SK-N-MC (cell line): ENCODE measurements at regions not wholly inside any gene's neighbourhood (a gene's known extent, or its start where the extent isn't known, plus 50 kb on each side); places are given as distances from the start of the nearest gene placed in this dataset.

Experiments
- DNase-seq: peaks from one replicate; pipeline ENCODE4 v3.0.0-alpha.2; 2011; ENCODE audit warnings: low read depth, low spot score
- H3K27ac ChIP-seq: fragments of 200-600 bp; sonication (generic); 2 replicates; pipeline ENCODE4 v1.5.1; 2016; ENCODE audit warnings: mixed run types
- H3K36me3 ChIP-seq: fragments of 200-600 bp; sonication (generic); 2 replicates; pipeline ENCODE4 v1.6.1; 2017; ENCODE audit warnings: antibody characterized with exemption, low read length, mixed read lengths; ENCODE audit not compliant: insufficient read depth
- H3K4me3 ChIP-seq: fragments of 200-600 bp; sonication (generic); 2 replicates; pipeline ENCODE4 v1.5.1; 2016
- H3K9ac ChIP-seq: fragments of 200-600 bp; sonication (generic); 2 replicates; pipeline ENCODE4 v1.8.0; 2017; ENCODE audit warnings: mixed run types, mixed read lengths; ENCODE audit not compliant: insufficient read length
- H3K9me3 ChIP-seq: fragments of 200-600 bp; sonication (generic); 2 replicates; pipeline ENCODE4 v1.6.1; 2017; ENCODE audit warnings: low read depth, mild to moderate bottlenecking, antibody characterized with exemption, low read length, moderate library complexity, mixed read lengths
- EZH2 ChIP-seq: fragments of 200-600 bp; sonication (generic); IDR thresholded peaks from one replicate; pipeline ENCODE4 v1.6.1; 2017; ENCODE audit warnings: antibody characterized with exemption
- FOXP2 ChIP-seq: optimal IDR thresholded peaks from 2 replicates; pipeline ENCODE3; 2011; ENCODE audit warnings: mild to moderate bottlenecking, moderate library complexity; ENCODE audit not compliant: insufficient read depth; ENCODE audit errors: extremely low read length, control extremely low read depth
- POLR2AphosphoS5 ChIP-seq: IDR thresholded peaks from 2 replicates; pipeline ENCODE4 v1.6.1; 2012; ENCODE audit warnings: mild to moderate bottlenecking, low read depth, low read length, borderline replicate concordance

GRCh38 chr9:7542693-7543092 is 256.9 kb downstream of the DMAC1 start:
- DNase-seq = no peak

GRCh38 chr9:7542126-7542525 is 257.5 kb downstream of the DMAC1 start:
- no peak overlapping the region for H3K4me3 ChIP-seq
- no peaks in the 10 kb centered on the region for H3K36me3 ChIP-seq
- no peak overlapping the region for H3K27ac ChIP-seq
- no peak for DNase-seq
- H3K9ac ChIP-seq = no peak overlapping the region
- no peaks in the 10 kb centered on the region for H3K9me3 ChIP-seq
- TF ChIP-seq FOXP2 = no peak
- TF ChIP-seq POLR2AphosphoS5 = no peak
- TF ChIP-seq EZH2 = no peak

More at GRCh38 chr9:7542693-7543092, 256.9 kb downstream of the DMAC1 start:
- Histone ChIP-seq H3K27ac (no peak overlapping the region), H3K4me3 (no peak overlapping the region), H3K9me3 (no peaks in the 10 kb centered on the region), H3K9ac (no peak overlapping the region), H3K36me3 (no peaks in the 10 kb centered on the region)
- no peak for TF ChIP-seq POLR2AphosphoS5
- TF ChIP-seq EZH2 = no peak
- no peak for TF ChIP-seq FOXP2

- TF ChIP-seq POLR2AphosphoS5 = no peak
- no peak for TF ChIP-seq FOXP2
- H3K4me3 ChIP-seq = no peak overlapping the region
- peak; percentile 5 for DNase-seq
- no peak overlapping the region for H3K9ac ChIP-seq
- H3K27ac ChIP-seq = no peak overlapping the region
- H3K36me3 ChIP-seq = no peaks in the 10 kb centered on the region
- no peaks in the 10 kb centered on the region for H3K9me3 ChIP-seq
These were observed 263.2 kb downstream of the DMAC1 start for GRCh38 chr9:7536310-7536939.

GRCh38 chr9:7534211-7534935 is 265.2 kb downstream of the DMAC1 start:
- H3K36me3 ChIP-seq = no peaks in the 10 kb centered on the region
- TF ChIP-seq FOXP2 = no peak
- TF ChIP-seq EZH2 = no peak
- TF ChIP-seq POLR2AphosphoS5 = no peak
- DNase-seq = no peak
- H3K9ac ChIP-seq = no peak overlapping the region
- no peaks in the 10 kb centered on the region for H3K9me3 ChIP-seq
- H3K27ac ChIP-seq = no peak overlapping the region
- H3K4me3 ChIP-seq = no peak overlapping the region

- H3K9ac ChIP-seq = no peak overlapping the region
- H3K4me3 ChIP-seq = no peak overlapping the region
- no peak for DNase-seq
- no peak for TF ChIP-seq EZH2
- no peak for TF ChIP-seq POLR2AphosphoS5
- no peak for TF ChIP-seq FOXP2
- H3K27ac ChIP-seq = no peak overlapping the region
- H3K36me3 ChIP-seq = no peaks in the 10 kb centered on the region
- no peaks in the 10 kb centered on the region for H3K9me3 ChIP-seq
These were observed 266.0 kb downstream of the DMAC1 start for GRCh38 chr9:7533376-7534090.

GRCh38 chr9:7523426-7524043 is 276.0 kb downstream of the DMAC1 start:
- TF ChIP-seq FOXP2 (no peak), EZH2 (no peak), POLR2AphosphoS5 (no peak)
- Histone ChIP-seq H3K9me3 (no peaks in the 10 kb centered on the region), H3K36me3 (no peaks in the 10 kb centered on the region), H3K9ac (no peak overlapping the region), H3K4me3 (no peak overlapping the region), H3K27ac (no peak overlapping the region)
- no peak for DNase-seq

GRCh38 chr9:7520396-7520795 is 279.2 kb downstream of the DMAC1 start:
- DNase-seq = no peak
- no peaks in the 10 kb centered on the region for H3K9me3 ChIP-seq
- H3K4me3 ChIP-seq = no peak overlapping the region
- H3K27ac ChIP-seq = no peak overlapping the region
- no peaks in the 10 kb centered on the region for H3K36me3 ChIP-seq
- TF ChIP-seq EZH2 (no peak), FOXP2 (no peak), POLR2AphosphoS5 (no peak)
- H3K9ac ChIP-seq = no peak overlapping the region

GRCh38 chr9:7516376-7516775 is 283.2 kb downstream of the DMAC1 start:
- Histone ChIP-seq H3K4me3 (no peak overlapping the region), H3K9me3 (no peaks in the 10 kb centered on the region)
- TF ChIP-seq EZH2 (no peak), POLR2AphosphoS5 (no peak), FOXP2 (no peak)

More at GRCh38 chr9:7516376-7516775, 283.2 kb downstream of the DMAC1 start:
- no peaks in the 10 kb centered on the region for H3K36me3 ChIP-seq
- no peak for DNase-seq
- H3K27ac ChIP-seq = no peak overlapping the region
- no peak overlapping the region for H3K9ac ChIP-seq
